ENCODE measurements at regions not wholly inside any gene's neighbourhood (a gene's known extent, or its start where the extent isn't known, plus 50 kb on each side); places are given as distances from the start of the nearest gene placed in this dataset.

- 0 out of 2 replicates have a peak, but pooled peaks cover 1% of the 10 kb centered on the region for H3K27me3 ChIP-seq (replicated peaks; ENCODE audit: control insufficient read depth, insufficient read depth, low read length)
- no peak for TF ChIP-seq CTCF (IDR thresholded peaks at IDR 0.05; ENCODE audit: insufficient read depth, low read length, poor library complexity, severe bottlenecking)
- DNase-seq (ENCODE audit: extremely low read depth, insufficient read length): no peak
- H3K36me3 ChIP-seq (ENCODE audit: control insufficient read depth, insufficient read depth, low read length): no peaks in the 10 kb centered on the region
- H3K4me3 ChIP-seq (replicated peaks; ENCODE audit: low read depth, low read length): no peak overlapping the region
These were observed 345.7 kb downstream of the MTX2 start for GRCh38 chr2:176614930-176615329.

- H3K36me3 ChIP-seq (ENCODE audit: control insufficient read depth, insufficient read depth, low read length): no peaks in the 10 kb centered on the region
- H3K27me3 ChIP-seq (replicated peaks; ENCODE audit: control insufficient read depth, insufficient read depth, low read length): 0 out of 2 replicates have a peak, but pooled peaks cover 1% of the 10 kb centered on the region
- DNase-seq (ENCODE audit: extremely low read depth, insufficient read length): no peak
- TF ChIP-seq CTCF (IDR thresholded peaks at IDR 0.05; ENCODE audit: insufficient read depth, low read length, poor library complexity, severe bottlenecking): no peak
- H3K4me3 ChIP-seq (replicated peaks; ENCODE audit: low read depth, low read length): no peak overlapping the region
These were observed 350.3 kb downstream of the MTX2 start for GRCh38 chr2:176619504-176619903.

GRCh38 chr2:176621350-176621749 is 352.1 kb downstream of the MTX2 start:
- H3K27me3 ChIP-seq (replicated peaks; ENCODE audit: control insufficient read depth, insufficient read depth, low read length): 0 out of 2 replicates have a peak, but pooled peaks cover 1% of the 10 kb centered on the region
- no peak overlapping the region for H3K4me3 ChIP-seq (replicated peaks; ENCODE audit: low read depth, low read length)
- DNase-seq (ENCODE audit: extremely low read depth, insufficient read length): no peak
- H3K36me3 ChIP-seq (ENCODE audit: control insufficient read depth, insufficient read depth, low read length): no peaks in the 10 kb centered on the region
- TF ChIP-seq CTCF (IDR thresholded peaks at IDR 0.05; ENCODE audit: insufficient read depth, low read length, poor library complexity, severe bottlenecking): no peak

DNA sequence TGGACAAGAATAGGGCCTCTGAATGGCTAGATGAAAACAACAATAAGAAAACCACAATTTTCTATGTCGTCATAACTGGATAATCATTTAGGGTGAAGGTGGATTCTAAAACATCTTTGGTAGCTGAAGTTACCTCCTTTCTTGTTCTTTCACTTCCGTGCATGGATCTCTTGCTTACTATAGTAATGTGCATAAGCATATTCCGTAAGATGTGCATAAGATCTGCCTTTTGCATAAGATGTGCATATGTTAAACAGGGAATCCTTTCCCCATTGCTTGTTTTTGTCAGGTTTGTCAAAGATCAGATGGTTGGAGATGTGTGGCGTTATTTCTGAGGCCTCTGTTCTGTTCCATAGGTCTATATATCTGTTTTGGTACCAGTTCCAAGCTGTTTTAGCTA is 353.6 kb downstream of the MTX2 start:
- H3K4me3 ChIP-seq (replicated peaks; ENCODE audit: low read depth, low read length): no peak overlapping the region
- DNase-seq (ENCODE audit: extremely low read depth, insufficient read length): no peak
- TF ChIP-seq CTCF (IDR thresholded peaks at IDR 0.05; ENCODE audit: insufficient read depth, low read length, poor library complexity, severe bottlenecking): no peak
- H3K36me3 ChIP-seq (ENCODE audit: control insufficient read depth, insufficient read depth, low read length): no peaks in the 10 kb centered on the region
- 0 out of 2 replicates have a peak, but pooled peaks cover 1% of the 10 kb centered on the region for H3K27me3 ChIP-seq (replicated peaks; ENCODE audit: control insufficient read depth, insufficient read depth, low read length)

DNA sequence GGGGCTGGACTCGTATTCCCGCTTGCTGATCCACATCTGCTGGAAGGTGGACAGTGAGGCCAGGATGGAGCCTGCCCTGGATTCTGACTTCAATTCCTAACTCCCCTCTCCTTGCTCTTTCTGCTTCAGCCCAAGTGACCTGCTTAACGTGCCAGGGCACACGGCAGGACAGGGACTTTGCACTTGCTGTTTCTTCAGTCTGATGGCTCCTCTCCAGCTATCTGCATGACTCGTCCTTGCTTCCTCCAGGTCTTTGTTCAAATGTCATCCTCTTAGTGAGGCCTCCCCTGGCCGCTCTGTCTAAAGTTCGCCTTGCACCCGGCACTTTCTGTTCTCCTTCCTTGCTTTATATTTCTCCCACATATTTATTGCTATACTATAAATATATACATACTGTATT is 357.6 kb downstream of the MTX2 start:
- H3K27me3 ChIP-seq (replicated peaks; ENCODE audit: control insufficient read depth, insufficient read depth, low read length): no peaks in the 10 kb centered on the region
- H3K4me3 ChIP-seq (replicated peaks; ENCODE audit: low read depth, low read length): no peak overlapping the region
- no peak for TF ChIP-seq CTCF (IDR thresholded peaks at IDR 0.05; ENCODE audit: insufficient read depth, low read length, poor library complexity, severe bottlenecking)
- no peak for DNase-seq (ENCODE audit: extremely low read depth, insufficient read length)
- H3K36me3 ChIP-seq (ENCODE audit: control insufficient read depth, insufficient read depth, low read length): no peaks in the 10 kb centered on the region

DNA sequence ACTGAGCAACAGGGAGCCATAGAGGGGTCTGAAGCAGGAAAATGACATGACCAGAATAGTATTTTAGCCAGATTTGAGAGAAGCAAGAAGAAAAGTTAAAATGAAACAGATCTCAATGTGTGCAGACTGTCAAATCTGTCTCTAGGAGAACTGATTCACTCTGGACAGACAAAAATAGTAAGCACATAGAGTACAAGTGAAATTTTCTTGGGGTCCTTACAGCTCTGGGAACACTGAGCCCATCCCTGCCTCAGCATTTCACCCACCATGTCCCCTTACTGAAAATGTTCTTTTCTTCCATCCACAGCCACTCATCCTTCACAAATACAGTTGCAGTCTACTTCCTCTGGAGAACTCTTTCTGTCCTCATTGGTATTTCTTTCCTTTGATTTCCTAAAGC is 359.2 kb downstream of the MTX2 start:
- Histone ChIP-seq H3K27me3 (replicated peaks; ENCODE audit: control insufficient read depth, insufficient read depth, low read length) (no peaks in the 10 kb centered on the region), H3K36me3 (ENCODE audit: control insufficient read depth, insufficient read depth, low read length) (no peaks in the 10 kb centered on the region), H3K4me3 (replicated peaks; ENCODE audit: low read depth, low read length) (no peak overlapping the region)
- no peak for DNase-seq (ENCODE audit: extremely low read depth, insufficient read length)
- TF ChIP-seq CTCF (IDR thresholded peaks at IDR 0.05; ENCODE audit: insufficient read depth, low read length, poor library complexity, severe bottlenecking): no peak

All from GM06990 (cell line).